ENCODE measurements at regions not wholly inside any gene's neighbourhood (a gene's known extent, or its start where the extent isn't known, plus 50 kb on each side); places are given as distances from the start of the nearest gene placed in this dataset.
A peak's percentile ranks its signal among the peaks of the same experiment; 100 is the strongest.

- intact Hi-C loops (cut with DNase I) = no loop called here
- Histone ChIP-seq H3K27ac (no peak overlapping the region), H3K9me3 (peaks cover 0 to 8% of the 10 kb centered on the region in 2 donors), H3K27me3 (no peaks in the 10 kb centered on the region), H3K4me1 (no peaks in the 10 kb centered on the region), H3K4me3 (no peak overlapping the region), H3K36me3 (no peaks in the 10 kb centered on the region)
- no peak for TF ChIP-seq CTCF (IDR thresholded peaks at IDR 0.05)
- DNase-seq (no peak), ATAC-seq (no peak)
Observed at GRCh38 chr11:101692980-101693379, 109.2 kb upstream of the TRPC6 start.

- ATAC-seq = no peak
- no peak for TF ChIP-seq CTCF (IDR thresholded peaks at IDR 0.05)
- Histone ChIP-seq H3K36me3 (no peaks in the 10 kb centered on the region), H3K27ac (no peak overlapping the region), H3K27me3 (no peaks in the 10 kb centered on the region), H3K9me3 (peaks cover 0 to 8% of the 10 kb centered on the region in 2 donors), H3K4me3 (no peak overlapping the region), H3K4me1 (no peaks in the 10 kb centered on the region)
- intact Hi-C loops (cut with DNase I) = no loop called here
- no peak for DNase-seq
Observed at GRCh38 chr11:101686514-101686913, 102.7 kb upstream of the TRPC6 start.

GRCh38 chr11:101668236-101668635 lies 84.4 kb upstream of the TRPC6 start:
- no peak for TF ChIP-seq CTCF (IDR thresholded peaks at IDR 0.05)
- Histone ChIP-seq H3K4me3 (no peak overlapping the region), H3K9me3 (no peaks in the 10 kb centered on the region), H3K36me3 (no peaks in the 10 kb centered on the region), H3K27ac (no peak overlapping the region), H3K27me3 (no peaks in the 10 kb centered on the region), H3K4me1 (no peaks in the 10 kb centered on the region)
- intact Hi-C loops (cut with DNase I) = no loop called here
- DNase-seq (peak in 2 of 4 donors; percentile 41 to 57), ATAC-seq (no peak)

- Histone ChIP-seq H3K4me3 (no peak overlapping the region), H3K36me3 (no peaks in the 10 kb centered on the region), H3K27ac (no peak overlapping the region), H3K9me3 (peaks cover 0 to 5% of the 10 kb centered on the region in 2 donors), H3K27me3 (no peaks in the 10 kb centered on the region), H3K4me1 (no peaks in the 10 kb centered on the region)
- no peak for TF ChIP-seq CTCF (IDR thresholded peaks at IDR 0.05)
- intact Hi-C loops (cut with DNase I) = no loop called here
- no peak for ATAC-seq
- no peak for DNase-seq
Observed at GRCh38 chr11:101666916-101667315, 83.1 kb upstream of the TRPC6 start.

GRCh38 chr11:101661559-101661958 lies 77.8 kb upstream of the TRPC6 start:
- no peak for ATAC-seq
- Histone ChIP-seq H3K27ac (no peak overlapping the region), H3K27me3 (no peaks in the 10 kb centered on the region), H3K36me3 (no peaks in the 10 kb centered on the region), H3K4me3 (no peak overlapping the region), H3K9me3 (peaks cover 0 to 15% of the 10 kb centered on the region in 2 donors), H3K4me1 (no peaks in the 10 kb centered on the region)
- no peak for DNase-seq
- TF ChIP-seq CTCF (IDR thresholded peaks at IDR 0.05) = no peak
- intact Hi-C loops (cut with DNase I) = no loop called here

All from left lung (tissue), 4 donors.